PC-9 (cell line): ENCODE measurements at regions not wholly inside any gene's neighbourhood (a gene's known extent, or its start where the extent isn't known, plus 50 kb on each side); places are given as distances from the start of the nearest gene placed in this dataset.

Source experiments
- BruUV-seq: library from RNA; stranded (reverse); fragments of 400-500 nt; replicated peaks from 2 replicates; lab custom pipeline; 2021; lab: Mats Ljungman, UMichigan
- CTCF ChIA-PET: fragments of 300-600 bp; sonication (Branson Sonifier 250); formaldehyde crosslinking; loops from one replicate; lab custom pipeline; 2022; ENCODE audit warnings: antibody characterized with exemption; lab: Charles Lee
- POLR2A ChIA-PET: fragments of 300-600 bp; sonication (Branson Sonifier 250); formaldehyde crosslinking; loops from one replicate; lab custom pipeline; 2022; ENCODE audit warnings: antibody characterized with exemption; ENCODE audit not compliant: unreplicated experiment; lab: Charles Lee
- DNase-seq, 2 experiments: peaks; one replicate each; pipeline versions ENCODE4 v3.0.0 to v3.0.0-alpha.2; 2015 to 2022; ENCODE audit warnings: mixed read lengths in 1 of 2
- H2AFZ ChIP-seq: fragments of 200-600 bp; sonication (generic); 2 replicates; pipeline ENCODE4 v1.8.1; 2017; ENCODE audit warnings: antibody characterized with exemption
- H3F3A ChIP-seq: fragments of 200-600 bp; sonication (generic); 2 replicates; pipeline ENCODE4 v1.8.1; 2017; ENCODE audit warnings: antibody characterized with exemption, mild to moderate bottlenecking, low read depth; ENCODE audit not compliant: insufficient read depth
- H3K27ac ChIP-seq: fragments of 200-600 bp; sonication (generic); 2 replicates; pipeline ENCODE4 v1.6.1; 2016; ENCODE audit warnings: mixed run types
- H3K27me3 ChIP-seq: fragments of 200-600 bp; sonication (generic); 2 replicates; pipeline ENCODE4 v1.6.1; 2016; ENCODE audit warnings: low read depth, mixed run types; ENCODE audit not compliant: insufficient read depth
- H3K36me3 ChIP-seq: fragments of 200-600 bp; sonication (generic); 2 replicates; pipeline ENCODE4 v1.6.1; 2016; ENCODE audit warnings: low read depth, mixed run types
- H3K4me1 ChIP-seq: fragments of 200-600 bp; sonication (generic); replicated peaks from 2 replicates; pipeline ENCODE4 v1.6.1; 2016; ENCODE audit warnings: mixed run types; ENCODE audit not compliant: insufficient read depth
- H3K4me2 ChIP-seq: fragments of 200-600 bp; sonication (generic); 2 replicates; pipeline ENCODE4 v1.6.1; 2017; ENCODE audit warnings: mixed run types
- H3K4me3 ChIP-seq: fragments of 200-600 bp; sonication (generic); 2 replicates; pipeline ENCODE4 v1.6.1; 2016; ENCODE audit warnings: mixed run types
- H3K79me2 ChIP-seq: fragments of 200-600 bp; sonication (generic); 2 replicates; pipeline ENCODE4 v1.6.1; 2017; ENCODE audit warnings: low read depth, mixed run types
- H3K9me2 ChIP-seq: fragments of 200-600 bp; sonication (generic); 2 replicates; pipeline ENCODE4 v1.8.1; 2017; ENCODE audit warnings: mild to moderate bottlenecking; ENCODE audit not compliant: insufficient read depth
- H3K9me3 ChIP-seq: fragments of 200-600 bp; sonication (generic); 2 replicates; pipeline ENCODE4 v1.8.1; 2016; ENCODE audit warnings: low read depth; ENCODE audit not compliant: insufficient read depth
- H4K20me1 ChIP-seq: fragments of 200-600 bp; sonication (generic); 2 replicates; pipeline ENCODE4 v1.8.1; 2017; ENCODE audit not compliant: insufficient read depth
- CTCF ChIP-seq: fragments of 200-600 bp; sonication (generic); conservative IDR thresholded peaks from 2 replicates; pipeline ENCODE4 v1.6.1; 2017; ENCODE audit warnings: mixed run types, antibody characterized with exemption, mild to moderate bottlenecking, moderate library complexity
- EZH2 ChIP-seq: fragments of 200-600 bp; sonication (generic); IDR thresholded peaks from 2 replicates; pipeline ENCODE4 v1.8.0; 2017; ENCODE audit warnings: antibody characterized with exemption, low read depth
- intact Hi-C: fragments of 100-400 bp; cut with micrococcal nuclease; formaldehyde crosslinking; loops from one replicate; pipeline ENCODE4 v1.10.0; 2022; ENCODE audit not compliant: unreplicated experiment

GRCh38 chr1:221069986-221070385 lies 190.7 kb downstream of the HLX start:
- ChIA-PET POLR2A (no interaction called here), CTCF (no interaction called here)
- no peaks in the 10 kb centered on the region for H3K36me3 ChIP-seq
- BruUV-seq, result no TSS peak
- DNase-seq, result no peak
- no peak overlapping the region for H3K4me3 ChIP-seq
- no peaks in the 10 kb centered on the region for H3K27me3 ChIP-seq
- intact Hi-C loops, result no loop called here
- H3K4me2 ChIP-seq, result no peak overlapping the region
- H3K27ac ChIP-seq, result no peak overlapping the region
- H3K79me2 ChIP-seq, result no peaks in the 10 kb centered on the region
- H4K20me1 ChIP-seq, result no peaks in the 10 kb centered on the region
- no peaks in the 10 kb centered on the region for H3K4me1 ChIP-seq
- no peaks in the 10 kb centered on the region for H3F3A ChIP-seq
- no peak overlapping the region for H2AFZ ChIP-seq
- no peaks in the 10 kb centered on the region for H3K9me3 ChIP-seq
- TF ChIP-seq EZH2 (no peak), CTCF (no peak)
- 0 out of 2 replicates have a peak, but pooled peaks cover 4% of the 10 kb centered on the region for H3K9me2 ChIP-seq

GRCh38 chr1:221071777-221072176 lies 192.5 kb downstream of the HLX start:
- BruUV-seq, result no TSS peak
- DNase-seq, result no peak
- Histone ChIP-seq H3K4me3 (no peak overlapping the region), H3K27ac (no peak overlapping the region), H3K4me2 (no peak overlapping the region), H3K9me3 (no peaks in the 10 kb centered on the region), H3K9me2 (0 out of 2 replicates have a peak, but pooled peaks cover 4% of the 10 kb centered on the region), H3K4me1 (no peaks in the 10 kb centered on the region), H3K27me3 (no peaks in the 10 kb centered on the region), H2AFZ (no peak overlapping the region; the same call in 1 of the 2 replicates), H4K20me1 (no peaks in the 10 kb centered on the region), H3F3A (no peaks in the 10 kb centered on the region), H3K79me2 (no peaks in the 10 kb centered on the region), H3K36me3 (no peaks in the 10 kb centered on the region)
- TF ChIP-seq EZH2 (no peak), CTCF (no peak)
- POLR2A ChIA-PET, result no interaction called here
- CTCF ChIA-PET, result no interaction called here
- intact Hi-C loops, result no loop called here

GRCh38 chr1:221072214-221072613 lies 193.0 kb downstream of the HLX start:
- no TSS peak for BruUV-seq
- no peak overlapping the region for H3K4me3 ChIP-seq
- no peak overlapping the region for H3K27ac ChIP-seq
- no peak overlapping the region for H2AFZ ChIP-seq
- intact Hi-C loops, result no loop called here
- H3K27me3 ChIP-seq, result no peaks in the 10 kb centered on the region
- TF ChIP-seq CTCF (no peak), EZH2 (no peak)
- POLR2A ChIA-PET, result no interaction called here
- no peak overlapping the region for H3K4me2 ChIP-seq
- CTCF ChIA-PET, result no interaction called here
- H3K4me1 ChIP-seq, result no peaks in the 10 kb centered on the region
- no peaks in the 10 kb centered on the region for H4K20me1 ChIP-seq
- H3K36me3 ChIP-seq, result no peaks in the 10 kb centered on the region
- H3K79me2 ChIP-seq, result no peaks in the 10 kb centered on the region
- no peaks in the 10 kb centered on the region for H3F3A ChIP-seq
- H3K9me2 ChIP-seq, result 0 out of 2 replicates have a peak, but pooled peaks cover 4% of the 10 kb centered on the region
- H3K9me3 ChIP-seq, result no peaks in the 10 kb centered on the region
- DNase-seq, result no peak
